ENCODE measurements at regions not wholly inside any gene's neighbourhood (a gene's known extent, or its start where the extent isn't known, plus 50 kb on each side); places are given as distances from the start of the nearest gene placed in this dataset.

- ATAC-seq (ENCODE audit: low FRiP score) (no peak), DNase-seq (ENCODE audit: low spot score) (no peak)
- TF ChIP-seq CTCF (IDR thresholded peaks at IDR 0.05) = no peak
Measured at GRCh38 chr11:112320668-112321067, 60.0 kb upstream of the PLET1 start.

- peak; percentile 87 for ATAC-seq (ENCODE audit: low FRiP score)
- no peak for TF ChIP-seq CTCF (IDR thresholded peaks at IDR 0.05)
- no peak for DNase-seq (ENCODE audit: low spot score)
Measured at GRCh38 chr11:112321501-112322172, 61.0 kb upstream of the PLET1 start.

GRCh38 chr11:112322173-112322790, 61.6 kb upstream of the PLET1 start:
- DNase-seq (ENCODE audit: low spot score) = no peak
- no peak for TF ChIP-seq CTCF (IDR thresholded peaks at IDR 0.05)

GRCh38 chr11:112334381-112334780, 73.7 kb upstream of the PLET1 start:
- no peak for DNase-seq (ENCODE audit: low spot score)
- no peak for ATAC-seq (ENCODE audit: low FRiP score)
- no peak for TF ChIP-seq CTCF (IDR thresholded peaks at IDR 0.05)

More at GRCh38 chr11:112322173-112322790, 61.6 kb upstream of the PLET1 start:
- ATAC-seq (ENCODE audit: low FRiP score) = no peak

GRCh38 chr11:112336356-112336886, 75.8 kb upstream of the PLET1 start:
- no peak for DNase-seq (ENCODE audit: low spot score)
- no peak for ATAC-seq (ENCODE audit: low FRiP score)

GRCh38 chr11:112339566-112339965, 78.9 kb upstream of the PLET1 start:
- DNase-seq (ENCODE audit: low spot score) (no peak), ATAC-seq (ENCODE audit: low FRiP score) (no peak)
- no peak for TF ChIP-seq CTCF (IDR thresholded peaks at IDR 0.05)

More at GRCh38 chr11:112336356-112336886, 75.8 kb upstream of the PLET1 start:
- TF ChIP-seq CTCF (IDR thresholded peaks at IDR 0.05) = no peak

Measured in omental fat pad (tissue), 3 donors.